ENCODE measurements at regions not wholly inside any gene's neighbourhood (a gene's known extent, or its start where the extent isn't known, plus 50 kb on each side); places are given as distances from the start of the nearest gene placed in this dataset.
A peak's percentile ranks its signal among the peaks of the same experiment; 100 is the strongest.

GRCh38 chrX:8323356-8323755, 141.3 kb upstream of the VCX3B start:
- no peak for DNase-seq

DNA sequence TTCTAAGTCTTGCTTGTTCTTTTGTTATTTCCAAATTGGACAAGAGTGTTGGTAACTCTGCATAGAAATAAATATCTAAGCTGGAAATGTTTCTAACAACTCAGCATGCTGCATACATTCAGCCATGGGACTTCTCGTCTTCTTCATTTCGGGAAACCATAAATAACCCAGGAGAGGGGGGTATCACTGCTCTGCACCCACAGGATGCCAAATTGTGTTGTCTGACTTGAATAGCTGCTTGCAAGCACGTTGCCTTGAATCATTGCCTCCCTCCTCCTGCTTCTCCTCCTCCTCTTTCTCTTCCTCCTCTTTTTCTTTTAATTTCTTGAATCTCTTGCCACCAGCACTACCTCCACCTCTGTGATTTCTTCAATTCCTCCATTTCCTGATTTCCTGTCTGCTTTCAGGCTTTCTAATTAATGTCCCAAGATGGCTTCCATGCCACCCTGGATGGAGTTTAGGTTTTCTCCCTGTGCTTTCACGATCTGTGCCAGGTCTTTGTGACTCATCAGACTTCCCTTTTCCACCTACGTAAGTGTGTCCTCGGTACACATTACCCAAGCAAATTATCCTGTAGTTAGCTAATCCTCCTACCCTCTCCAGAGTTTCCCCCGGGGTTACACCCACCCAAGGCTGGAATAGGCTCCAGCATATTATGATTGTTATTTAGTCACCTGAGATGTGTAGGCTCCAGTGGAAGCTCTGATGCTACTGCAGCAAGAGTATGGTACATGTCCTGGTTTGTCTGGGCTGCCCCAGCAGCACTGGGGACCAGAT, 122.6 kb upstream of the VCX3B start:
- peak; percentile 69 for DNase-seq

GRCh38 chrX:8345473-8345872, 119.2 kb upstream of the VCX3B start:
- DNase-seq = peak; percentile 3

DNA sequence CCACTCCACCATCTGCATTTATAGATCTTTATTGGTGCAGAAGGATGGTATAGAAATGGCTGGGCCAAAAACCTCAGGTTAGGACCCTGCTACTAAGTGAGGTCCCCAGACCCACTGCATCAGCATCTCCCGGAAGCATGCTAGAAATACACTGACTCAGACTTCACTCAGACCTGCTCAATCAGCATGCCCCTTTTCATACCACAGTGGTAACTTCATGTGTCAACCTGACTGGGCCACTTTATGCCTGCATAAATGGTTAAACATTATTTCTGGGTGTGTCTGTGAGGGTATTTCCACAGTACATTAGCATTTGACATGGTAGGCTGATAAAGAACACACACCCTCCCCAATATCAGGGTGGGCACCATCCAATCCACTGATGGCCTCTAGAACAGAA, 118.6 kb upstream of the VCX3B start:
- no peak for DNase-seq

- DNase-seq = no peak
These were observed 117.7 kb upstream of the VCX3B start for GRCh38 chrX:8346892-8347291.

GRCh38 chrX:8349816-8350544, 114.7 kb upstream of the VCX3B start:
- no peak for DNase-seq

GRCh38 chrX:8358302-8358701, 106.3 kb upstream of the VCX3B start:
- DNase-seq = no peak

- no peak for DNase-seq
These were observed 100.1 kb upstream of the VCX3B start for GRCh38 chrX:8364369-8365141.

DNA sequence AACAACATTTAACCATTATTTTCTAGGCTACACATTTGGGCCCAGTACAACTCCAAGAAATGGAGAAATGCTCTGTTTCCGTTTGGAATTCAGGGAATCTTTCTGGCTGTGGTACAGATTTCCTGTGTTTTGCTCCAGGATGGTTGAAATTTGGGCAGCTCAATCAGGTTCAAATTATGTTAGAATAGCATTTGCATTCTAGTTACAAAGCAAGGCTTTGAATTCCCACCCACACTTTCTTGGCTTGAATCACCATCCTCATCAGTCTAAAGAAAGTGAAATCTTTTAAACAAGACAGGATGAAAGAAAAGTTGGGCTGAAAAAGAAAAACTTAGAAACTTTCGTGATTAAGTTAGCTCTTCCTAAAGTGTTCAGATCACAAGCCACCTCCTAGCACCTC, 98.1 kb upstream of the VCX3B start:
- no peak for DNase-seq

DNA sequence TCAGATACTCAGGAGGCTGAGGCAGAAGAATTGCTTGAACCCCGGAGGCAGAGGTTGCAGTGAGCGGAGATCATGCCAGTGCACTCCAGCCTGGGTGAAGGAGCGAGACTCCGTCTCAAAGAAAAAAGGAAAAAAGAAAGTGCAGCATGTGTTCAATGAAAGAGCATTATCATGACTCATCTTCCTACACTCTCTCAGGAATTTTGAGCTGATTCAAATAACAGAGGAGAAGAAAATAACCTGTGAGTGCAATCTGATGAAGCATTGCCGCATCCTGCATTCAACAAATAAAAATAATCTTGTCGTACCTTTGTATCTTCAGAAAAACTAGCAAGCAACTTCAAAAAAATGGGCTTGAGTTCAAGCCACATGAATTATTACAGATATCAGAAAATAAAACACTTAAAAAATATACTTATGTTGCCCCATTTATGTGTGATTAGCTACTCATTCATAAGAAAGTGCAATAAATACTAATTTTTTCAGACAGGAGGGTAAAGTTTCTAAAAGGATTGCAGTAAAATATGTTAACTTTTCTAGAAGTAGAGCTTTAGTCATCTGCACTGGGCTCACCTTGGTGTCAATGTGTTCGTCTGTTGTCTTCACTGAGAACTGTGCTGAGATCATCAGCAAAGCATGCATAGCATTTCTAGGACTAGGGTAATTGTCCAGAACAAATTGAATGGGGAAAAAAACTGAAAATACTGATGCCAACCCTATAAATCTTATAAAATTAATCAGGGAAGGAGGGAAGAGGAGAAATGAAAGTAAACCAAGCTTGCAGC, 90.4 kb upstream of the VCX3B start:
- peak; percentile 61 for DNase-seq

DNA sequence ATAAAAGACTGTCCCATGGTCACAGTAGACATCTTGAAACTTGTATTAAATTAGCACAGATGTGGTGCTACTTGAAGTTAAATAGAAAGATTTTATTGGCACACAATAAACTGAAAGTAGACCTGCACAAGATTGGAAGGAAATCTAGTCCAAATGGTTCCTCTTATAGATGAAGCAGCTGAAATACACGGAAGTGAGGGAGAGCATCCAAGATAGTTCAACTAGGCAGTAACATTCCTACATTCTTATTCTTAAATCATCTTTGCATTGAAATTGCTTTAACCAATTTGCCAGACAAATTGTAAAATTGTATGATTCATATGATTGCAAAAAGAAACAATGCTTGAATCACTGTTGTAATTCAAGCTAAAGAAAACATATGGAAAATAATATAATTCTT, 87.6 kb upstream of the VCX3B start:
- no peak for DNase-seq

- no peak for DNase-seq
These were observed 73.9 kb upstream of the VCX3B start for GRCh38 chrX:8390771-8391170.

DNA sequence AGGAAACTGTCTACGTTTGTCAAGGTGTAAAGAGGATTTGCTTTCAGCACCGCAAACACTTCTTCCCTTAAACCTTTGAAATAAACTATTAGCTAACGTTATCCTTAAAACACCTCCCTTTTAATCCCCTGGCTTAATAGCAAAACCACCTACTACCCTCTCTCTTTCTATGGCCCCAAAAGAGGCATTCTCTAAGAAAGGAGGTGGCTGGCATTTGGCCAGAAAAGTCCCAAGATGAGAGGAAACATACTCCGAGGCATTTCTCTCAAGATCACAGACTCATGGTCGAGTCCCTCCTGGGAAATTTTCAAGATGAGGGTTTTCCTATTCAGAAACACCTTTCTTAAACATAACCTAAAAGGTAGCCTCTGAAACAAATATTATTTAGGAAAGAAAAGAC, 60.6 kb upstream of the VCX3B start:
- DNase-seq = no peak

DNA sequence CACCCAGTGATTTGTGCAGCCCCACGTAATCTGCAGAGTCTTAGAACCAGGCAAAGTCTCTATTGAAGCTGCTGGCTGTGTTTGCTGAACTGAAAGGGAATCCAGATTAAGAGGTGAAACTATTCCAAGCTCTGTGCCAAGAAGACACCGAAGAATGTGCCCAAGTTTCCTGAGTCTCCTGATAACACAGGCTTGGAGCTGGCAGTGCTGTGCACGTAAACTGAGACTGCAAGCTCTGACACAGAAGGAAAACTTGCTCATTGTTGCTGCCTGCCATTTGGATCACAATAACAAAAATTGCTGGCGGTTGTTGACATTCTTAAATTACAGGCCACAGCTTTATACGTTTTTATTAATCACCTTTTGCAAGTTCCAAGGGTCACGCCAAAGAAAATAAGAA, 60.2 kb upstream of the VCX3B start:
- DNase-seq = peak; percentile 74

DNA sequence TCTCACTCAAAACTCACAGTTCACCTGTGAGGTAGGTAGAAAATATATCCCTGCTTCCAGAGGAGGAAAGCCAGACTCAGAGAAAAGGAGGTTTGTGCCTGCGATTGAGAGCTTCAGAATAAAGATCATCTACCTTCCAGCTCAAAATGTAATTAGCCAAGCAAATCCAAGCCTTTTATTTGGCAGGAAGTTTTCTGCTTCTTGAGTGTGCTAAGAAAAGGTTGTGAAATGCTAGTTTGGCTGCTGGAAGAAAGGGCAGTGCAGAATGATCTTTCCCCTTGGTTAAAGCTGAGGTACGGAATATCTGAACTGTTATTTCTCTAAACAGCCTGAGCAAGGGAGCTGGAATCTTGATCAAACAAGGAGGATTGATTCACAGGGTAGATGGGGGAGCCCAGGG, 59.7 kb upstream of the VCX3B start:
- DNase-seq = peak; percentile 14

DNA sequence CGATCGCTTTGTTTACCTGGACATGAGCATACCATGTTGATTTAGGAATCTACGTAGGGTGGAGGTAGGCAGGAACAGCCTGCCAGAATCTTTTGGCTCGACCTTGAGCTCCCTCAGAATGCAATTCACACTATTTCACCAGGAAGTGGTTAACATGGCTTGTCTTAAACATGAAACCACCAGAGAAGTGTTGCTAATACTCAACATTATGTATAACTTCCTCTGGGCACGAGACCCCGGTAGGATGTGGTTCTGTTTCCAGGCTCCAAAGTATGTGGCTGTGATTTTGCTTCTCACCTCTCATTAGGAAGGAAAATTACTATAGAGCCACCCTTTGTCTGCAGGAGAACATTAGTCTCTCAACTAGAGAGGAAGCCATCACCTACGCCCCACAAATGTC, 59.0 kb upstream of the VCX3B start:
- peak; percentile 46 for DNase-seq

GRCh38 chrX:8413279-8413678, 51.4 kb upstream of the VCX3B start:
- peak; percentile 48 for DNase-seq
